A673 (cell line): ENCODE measurements at regions not wholly inside any gene's neighbourhood (a gene's known extent, or its start where the extent isn't known, plus 50 kb on each side); places are given as distances from the start of the nearest gene placed in this dataset.

Source experiments
- BruUV-seq: library from RNA; stranded (reverse); fragments of 400-500 nt; replicated peaks from 2 replicates; lab custom pipeline; 2021; lab: Mats Ljungman, UMichigan
- CTCF ChIA-PET: fragments of 300-600 bp; sonication (Branson Sonifier 250); formaldehyde crosslinking; loops from one replicate; lab custom pipeline; 2022; ENCODE audit warnings: antibody characterized with exemption; lab: Charles Lee
- POLR2A ChIA-PET: fragments of 300-600 bp; sonication (Branson Sonifier 250); formaldehyde crosslinking; loops from one replicate; lab custom pipeline; 2022; ENCODE audit warnings: antibody characterized with exemption; ENCODE audit not compliant: low non-redundant PET; lab: Charles Lee
- DNase-seq: peaks from one replicate; pipeline ENCODE4 v3.0.0-alpha.2; 2015; ENCODE audit warnings: low spot score
- H3K27ac ChIP-seq: fragments of 200-600 bp; sonication (generic); 2 replicates; pipeline ENCODE4 v1.5.1; 2016; ENCODE audit warnings: mixed run types, low read depth, mild to moderate bottlenecking, mixed read lengths, antibody characterized with exemption, low read length; ENCODE audit not compliant: poor library complexity, severe bottlenecking
- H3K27me3 ChIP-seq: fragments of 200-600 bp; sonication (generic); replicated peaks from 2 replicates; pipeline ENCODE4 v1.6.1; 2017; ENCODE audit warnings: mixed run types, low read depth, mild to moderate bottlenecking, mixed read lengths, antibody characterized with exemption, low read length; ENCODE audit not compliant: insufficient read depth, poor library complexity
- H3K36me3 ChIP-seq: fragments of 200-600 bp; sonication (generic); 2 replicates; pipeline ENCODE4 v1.6.1; 2016; ENCODE audit warnings: mixed run types, mild to moderate bottlenecking, mixed read lengths, antibody characterized with exemption, low read length; ENCODE audit not compliant: insufficient read depth, poor library complexity, severe bottlenecking
- H3K4me1 ChIP-seq: fragments of 200-600 bp; sonication (generic); 2 replicates; pipeline ENCODE4 v1.6.1; 2017; ENCODE audit warnings: mixed run types, mild to moderate bottlenecking, mixed read lengths, antibody characterized with exemption, low read length; ENCODE audit not compliant: insufficient read depth, poor library complexity, severe bottlenecking
- H3K4me3 ChIP-seq: fragments of 200-600 bp; sonication (generic); 2 replicates; pipeline ENCODE4 v1.5.1; 2016; ENCODE audit warnings: low read depth, mixed run types, mild to moderate bottlenecking, mixed read lengths, low read length; ENCODE audit not compliant: poor library complexity, severe bottlenecking
- H3K9me3 ChIP-seq: fragments of 200-600 bp; sonication (generic); 2 replicates; pipeline ENCODE4 v1.6.1; 2016; ENCODE audit warnings: mixed run types, low read depth, mild to moderate bottlenecking, mixed read lengths, antibody characterized with exemption, low read length; ENCODE audit not compliant: poor library complexity, severe bottlenecking
- EZH2 ChIP-seq: fragments of 200-600 bp; sonication (generic); IDR thresholded peaks from 2 replicates; pipeline ENCODE4 v1.6.1; 2017; ENCODE audit warnings: borderline replicate concordance, low read depth, mild to moderate bottlenecking, mixed read lengths, antibody characterized with exemption, low read length; ENCODE audit not compliant: poor library complexity, severe bottlenecking
- intact Hi-C: fragments of 100-400 bp; cut with micrococcal nuclease; formaldehyde crosslinking; loops from one replicate; pipeline ENCODE4 v1.10.0; 2022; ENCODE audit not compliant: unreplicated experiment
- TF ChIP-seq, protein P1 (sequence below): fragments of 300-800, 200-600 bp; sonication (generic); conservative IDR thresholded peaks from 2 replicates; pipeline ENCODE4 v1.5.1; 2017; ENCODE audit warnings: low read depth, mild to moderate bottlenecking, antibody characterized with exemption, low read length, moderate library complexity, mixed read lengths

DNA sequence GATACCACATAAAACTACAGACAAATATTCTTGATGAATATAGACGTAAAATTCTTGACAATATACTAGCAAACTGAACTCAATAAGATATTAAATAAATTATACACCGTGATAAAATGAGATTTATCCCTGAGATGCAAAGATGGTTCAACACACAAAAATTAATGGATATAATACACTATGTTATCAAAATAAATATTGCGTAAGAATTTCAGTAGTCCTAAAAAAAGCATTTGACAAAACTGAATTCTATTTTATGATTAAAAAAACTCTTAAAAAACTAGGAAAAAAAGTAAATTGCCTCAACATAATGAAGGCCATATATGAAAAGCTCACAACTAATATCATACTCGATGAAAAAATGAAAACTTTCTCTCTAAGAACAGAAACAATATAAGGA, 472.3 kb upstream of the GRIA1 start:
- no peak overlapping the region for H3K27ac ChIP-seq
- no peaks in the 10 kb centered on the region for H3K27me3 ChIP-seq
- ChIA-PET POLR2A (no interaction called here), CTCF (no interaction called here)
- no peaks in the 10 kb centered on the region for H3K4me1 ChIP-seq
- H3K4me3 ChIP-seq = no peak overlapping the region
- H3K9me3 ChIP-seq = no peaks in the 10 kb centered on the region
- no peaks in the 10 kb centered on the region for H3K36me3 ChIP-seq
- no TSS peak for BruUV-seq
- intact Hi-C loops = no loop called here
- TF ChIP-seq, protein P1, sequence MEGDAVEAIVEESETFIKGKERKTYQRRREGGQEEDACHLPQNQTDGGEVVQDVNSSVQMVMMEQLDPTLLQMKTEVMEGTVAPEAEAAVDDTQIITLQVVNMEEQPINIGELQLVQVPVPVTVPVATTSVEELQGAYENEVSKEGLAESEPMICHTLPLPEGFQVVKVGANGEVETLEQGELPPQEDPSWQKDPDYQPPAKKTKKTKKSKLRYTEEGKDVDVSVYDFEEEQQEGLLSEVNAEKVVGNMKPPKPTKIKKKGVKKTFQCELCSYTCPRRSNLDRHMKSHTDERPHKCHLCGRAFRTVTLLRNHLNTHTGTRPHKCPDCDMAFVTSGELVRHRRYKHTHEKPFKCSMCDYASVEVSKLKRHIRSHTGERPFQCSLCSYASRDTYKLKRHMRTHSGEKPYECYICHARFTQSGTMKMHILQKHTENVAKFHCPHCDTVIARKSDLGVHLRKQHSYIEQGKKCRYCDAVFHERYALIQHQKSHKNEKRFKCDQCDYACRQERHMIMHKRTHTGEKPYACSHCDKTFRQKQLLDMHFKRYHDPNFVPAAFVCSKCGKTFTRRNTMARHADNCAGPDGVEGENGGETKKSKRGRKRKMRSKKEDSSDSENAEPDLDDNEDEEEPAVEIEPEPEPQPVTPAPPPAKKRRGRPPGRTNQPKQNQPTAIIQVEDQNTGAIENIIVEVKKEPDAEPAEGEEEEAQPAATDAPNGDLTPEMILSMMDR = no peak
- no peak for DNase-seq

DNA sequence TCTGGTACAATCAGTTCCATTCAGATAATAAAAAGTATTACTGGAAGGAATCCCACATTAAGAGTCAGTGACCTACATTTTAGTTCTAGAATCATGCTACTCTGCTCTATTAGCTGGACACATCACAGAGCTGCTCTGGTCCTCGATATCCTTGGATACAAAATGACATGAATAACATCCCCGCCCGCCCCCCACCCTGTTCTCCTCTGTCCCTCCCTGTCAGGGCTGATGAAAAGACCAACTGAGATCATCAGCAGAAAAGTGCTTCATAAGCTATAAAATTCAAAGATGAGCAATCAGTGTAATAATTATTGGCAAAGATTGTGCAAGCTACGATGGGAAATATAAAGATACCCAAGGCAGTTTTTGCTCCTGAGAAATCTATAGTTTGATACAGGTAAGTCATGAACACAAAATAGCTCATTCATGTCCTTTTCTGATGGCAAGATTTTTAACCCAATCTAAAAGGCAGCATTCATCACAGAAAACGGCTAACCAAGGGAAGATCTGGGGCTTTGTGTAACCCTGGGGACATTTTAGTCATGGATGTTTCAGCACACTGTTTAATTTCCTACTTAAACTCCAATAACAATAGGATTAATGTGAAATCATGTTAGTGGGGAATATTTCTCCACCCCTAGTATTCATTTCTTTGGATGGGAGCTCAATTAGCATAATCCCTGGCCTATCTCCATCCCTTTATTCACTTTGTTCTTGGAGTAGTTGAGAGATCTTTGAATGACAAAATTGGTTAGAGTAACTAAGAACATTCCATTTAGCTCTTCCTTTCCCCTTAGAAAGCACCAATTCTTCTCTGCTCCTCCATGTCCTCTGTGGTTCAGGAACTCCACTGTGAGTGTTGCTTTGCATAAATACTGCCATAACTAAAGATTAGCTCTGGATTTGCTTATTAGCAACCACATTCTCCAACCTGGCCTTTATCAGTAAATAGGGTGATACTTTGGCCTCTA, 459.4 kb upstream of the GRIA1 start:
- no TSS peak for BruUV-seq
- Histone ChIP-seq H3K9me3 (no peaks in the 10 kb centered on the region), H3K4me3 (no peak overlapping the region), H3K27me3 (no peaks in the 10 kb centered on the region), H3K36me3 (no peaks in the 10 kb centered on the region), H3K27ac (no peak overlapping the region), H3K4me1 (no peaks in the 10 kb centered on the region)
- TF ChIP-seq EZH2 = no peak
- TF ChIP-seq, protein P1 = no peak
- ChIA-PET POLR2A (no interaction called here), CTCF (no interaction called here)
- peak; percentile 1 for DNase-seq
- intact Hi-C loops = no loop called here

DNA sequence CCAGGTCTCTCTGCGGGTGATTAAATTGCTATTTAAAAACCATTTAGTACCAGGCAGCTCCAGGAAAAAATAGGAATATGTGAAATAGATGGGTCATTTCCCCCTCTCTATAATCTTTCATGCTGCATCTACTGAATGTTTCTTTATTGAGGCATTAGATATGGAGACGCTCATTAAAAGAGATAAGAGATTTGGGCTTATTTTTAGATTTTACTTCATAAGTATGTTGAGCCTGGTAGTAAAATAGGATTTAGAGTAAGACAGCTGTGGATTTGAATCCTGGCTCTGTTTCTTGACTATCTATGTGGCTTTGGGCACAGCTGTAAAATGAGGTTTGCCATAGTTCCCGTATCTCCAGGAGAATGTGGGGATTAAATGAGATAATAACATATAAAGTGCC, 451.0 kb upstream of the GRIA1 start:
- POLR2A ChIA-PET = no interaction called here
- CTCF ChIA-PET = no interaction called here
- Histone ChIP-seq H3K9me3 (no peaks in the 10 kb centered on the region), H3K4me3 (no peak overlapping the region), H3K36me3 (no peaks in the 10 kb centered on the region), H3K27me3 (no peaks in the 10 kb centered on the region), H3K4me1 (no peaks in the 10 kb centered on the region), H3K27ac (no peak overlapping the region)
- DNase-seq = no peak
- TF ChIP-seq EZH2 = no peak
- TF ChIP-seq, protein P1 = no peak
- intact Hi-C loops = no loop called here
- BruUV-seq = no TSS peak
